GM23338 (cell line): ENCODE measurements at regions not wholly inside any gene's neighbourhood (a gene's known extent, or its start where the extent isn't known, plus 50 kb on each side); places are given as distances from the start of the nearest gene placed in this dataset.

Experiments
- ATAC-seq: fragments of 200-7000 bp; cut with Tn5 transposase; 3 replicates; pipeline ENCODE4 v1.9.1; 2020
- DNase-seq: peaks from one replicate; pipeline ENCODE4 v3.0.0-alpha.2; 2015; ENCODE audit warnings: low spot score
- H2AFZ ChIP-seq: fragments of 200-600 bp; sonication (generic); 2 replicates; pipeline ENCODE4 v1.8.0; 2016; ENCODE audit warnings: antibody characterized with exemption, mild to moderate bottlenecking, moderate library complexity
- H3F3A ChIP-seq: fragments of 200-600 bp; sonication (generic); replicated peaks from 2 replicates; pipeline ENCODE4 v1.8.0; 2017; ENCODE audit warnings: antibody characterized with exemption, mixed run types, low read depth
- H3K27ac ChIP-seq: fragments of 200-600 bp; sonication (generic); 2 replicates; pipeline ENCODE4 v1.6.1; 2016; ENCODE audit warnings: low read depth
- H3K27me3 ChIP-seq: fragments of 200-600 bp; sonication (generic); 2 replicates; pipeline ENCODE4 v1.8.0; 2016; ENCODE audit warnings: mild to moderate bottlenecking, mixed run types, moderate library complexity; ENCODE audit not compliant: insufficient read depth
- H3K36me3 ChIP-seq: fragments of 200-600 bp; sonication (generic); 2 replicates; pipeline ENCODE4 v1.8.0; 2016; ENCODE audit warnings: mild to moderate bottlenecking; ENCODE audit not compliant: insufficient read depth
- H3K4me1 ChIP-seq: fragments of 200-600 bp; sonication (generic); 2 replicates; pipeline ENCODE4 v1.8.0; 2016; ENCODE audit warnings: mild to moderate bottlenecking, moderate library complexity; ENCODE audit not compliant: insufficient read depth
- H3K4me2 ChIP-seq: fragments of 200-600 bp; sonication (generic); 2 replicates; pipeline ENCODE4 v1.7.1; 2017; ENCODE audit warnings: mixed run types
- H3K4me3 ChIP-seq: fragments of 200-600 bp; sonication (generic); 2 replicates; pipeline ENCODE4 v1.6.1; 2016; ENCODE audit warnings: mixed run types
- H3K79me2 ChIP-seq: fragments of 200-600 bp; sonication (generic); replicated peaks from 2 replicates; pipeline ENCODE4 v1.8.0; 2017; ENCODE audit warnings: mild to moderate bottlenecking; ENCODE audit not compliant: insufficient read depth
- H3K9me2 ChIP-seq: fragments of 200-600 bp; sonication (generic); 2 replicates; pipeline ENCODE4 v1.8.0; 2017; ENCODE audit not compliant: insufficient read depth
- H4K20me1 ChIP-seq: fragments of 200-600 bp; sonication (generic); replicated peaks from 2 replicates; pipeline ENCODE4 v1.8.0; 2017; ENCODE audit warnings: mild to moderate bottlenecking; ENCODE audit not compliant: insufficient read depth
- H3K27ac Mint-ChIP-seq: 2 replicates; pipeline ENCODE4 v1.8.0; 2020; ENCODE audit warnings: inconsistent platforms, mild to moderate bottlenecking, moderate library complexity, mixed read lengths
- H3K27me3 Mint-ChIP-seq: 3 replicates; pipeline ENCODE4 v1.8.0; 2022; ENCODE audit warnings: low read depth, mild to moderate bottlenecking, moderate library complexity, mixed read lengths, inconsistent platforms; ENCODE audit not compliant: insufficient read depth, poor library complexity
- H3K36me3 Mint-ChIP-seq: 3 replicates; pipeline ENCODE4 v1.8.0; 2021; ENCODE audit warnings: low read depth, mild to moderate bottlenecking, inconsistent platforms, moderate library complexity, mixed read lengths
- H3K4me1 Mint-ChIP-seq: 3 replicates; pipeline ENCODE4 v1.8.0; 2020; ENCODE audit warnings: mild to moderate bottlenecking, inconsistent platforms, mixed read lengths
- H3K4me3 Mint-ChIP-seq: 3 replicates; pipeline ENCODE4 v1.8.0; 2021; ENCODE audit warnings: moderate library complexity, mild to moderate bottlenecking, inconsistent platforms, mixed read lengths
- H3K9me3 Mint-ChIP-seq: 3 replicates; pipeline ENCODE4 v1.8.0; 2020; ENCODE audit warnings: moderate library complexity, mild to moderate bottlenecking, inconsistent platforms, mixed read lengths
- CREB1 ChIP-seq: fragments of 250-450 bp; sonication (Bioruptor Pico); IDR thresholded peaks from 2 replicates; pipeline ENCODE4 v1.5.0; 2020; ENCODE audit warnings: low read depth, mild to moderate bottlenecking, moderate library complexity
- EZH2 ChIP-seq: fragments of 200-600 bp; sonication (generic); IDR thresholded peaks from one replicate; pipeline ENCODE4 v1.8.0; 2017; ENCODE audit warnings: antibody characterized with exemption, mild to moderate bottlenecking, low read depth; ENCODE audit not compliant: unreplicated experiment
- EZH2phosphoT487 ChIP-seq: fragments of 200-600 bp; sonication (generic); IDR thresholded peaks from one replicate; pipeline ENCODE4 v1.8.1; 2018; ENCODE audit warnings: antibody characterized with exemption; ENCODE audit not compliant: unreplicated experiment
- JUNB ChIP-seq: IDR thresholded peaks from one replicate; pipeline ENCODE4 v1.6.1; 2016; ENCODE audit warnings: antibody characterized with exemption; ENCODE audit not compliant: unreplicated experiment
- NANOG ChIP-seq: IDR thresholded peaks from 2 replicates; pipeline ENCODE4 v1.6.1; 2016; ENCODE audit warnings: antibody characterized with exemption, borderline replicate concordance
- POLR2AphosphoS5 ChIP-seq: IDR thresholded peaks from 2 replicates; pipeline ENCODE4 v1.6.1; 2016; ENCODE audit warnings: antibody characterized with exemption, low read depth
- STAT1 ChIP-seq: IDR thresholded peaks from one replicate; pipeline ENCODE4 v1.6.1; 2016; ENCODE audit warnings: antibody characterized with exemption; ENCODE audit not compliant: unreplicated experiment
- ZNF114 ChIP-seq: fragments of 250-450 bp; sonication (Bioruptor Pico); IDR thresholded peaks from 2 replicates; pipeline ENCODE4 v1.5.0; 2020; ENCODE audit warnings: mild to moderate bottlenecking, moderate library complexity
- ZNF331 ChIP-seq: fragments of 250-450 bp; sonication (Bioruptor Pico); IDR thresholded peaks from 2 replicates; pipeline ENCODE4 v1.5.0; 2020; ENCODE audit warnings: low read depth, mild to moderate bottlenecking, moderate library complexity
- TF ChIP-seq, protein P1 (sequence below): IDR thresholded peaks from one replicate; pipeline ENCODE4 v1.6.1; 2018; ENCODE audit warnings: antibody characterized with exemption; ENCODE audit not compliant: unreplicated experiment
- TF ChIP-seq, protein P2 (sequence below): fragments of 250-450 bp; sonication (Bioruptor Pico); IDR thresholded peaks from 2 replicates; pipeline ENCODE4 v1.5.0; 2020; ENCODE audit warnings: mild to moderate bottlenecking, moderate library complexity
- TF ChIP-seq, protein P3 (sequence below): IDR thresholded peaks from 2 replicates; pipeline ENCODE4 v1.6.1; 2016; ENCODE audit warnings: antibody characterized with exemption
- TF ChIP-seq, protein P4 (sequence below), 2 experiments: fragments of 200-600 bp in 1 of 2; sonication (generic) in 1 of 2; conservative IDR thresholded peaks; 2 replicates each; pipeline versions ENCODE4 v1.5.1 to v1.6.1; 2016 to 2017; ENCODE audit warnings: antibody characterized with exemption in 2 of 2, low read depth in 2 of 2, mild to moderate bottlenecking in 2 of 2, moderate library complexity in 1 of 2

DNA sequence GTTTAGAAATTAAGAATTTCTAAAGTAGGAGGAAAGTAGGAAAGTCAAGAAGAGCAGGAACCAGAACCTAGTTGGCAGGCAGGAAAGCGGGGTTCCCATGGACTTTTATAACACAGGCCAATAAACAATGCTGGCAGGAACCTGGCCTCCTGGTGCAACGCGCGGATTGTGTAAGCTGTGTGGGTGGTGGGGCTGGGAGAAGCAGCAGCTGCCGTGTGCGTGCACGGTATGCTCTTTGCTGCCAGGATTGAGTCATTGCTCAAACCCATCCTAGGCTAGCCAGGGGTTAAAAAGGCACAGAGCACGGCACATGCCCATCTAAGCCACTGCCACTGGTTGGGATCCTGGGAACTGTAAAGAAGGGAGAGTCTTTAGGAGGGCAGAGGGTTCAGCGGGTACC is 209.9 kb upstream of the RGMA start:
- peaks cover 17% of the 10 kb centered on the region for H3K4me1 Mint-ChIP-seq
- H3K27ac ChIP-seq, result no peak overlapping the region
- no peak overlapping the region for H3K4me2 ChIP-seq
- peaks cover 4% of the 10 kb centered on the region for H3K27me3 Mint-ChIP-seq
- H3K4me3 ChIP-seq, result no peak overlapping the region
- H3K4me1 ChIP-seq, result peaks cover 8% of the 10 kb centered on the region
- no peaks in the 10 kb centered on the region for H3K36me3 ChIP-seq
- no peak overlapping the region for H3K27ac Mint-ChIP-seq
- no peak overlapping the region for H3K4me3 Mint-ChIP-seq
- H3K9me3 Mint-ChIP-seq, result no peaks in the 10 kb centered on the region; the same call in 2 of the 3 replicates
- DNase-seq, result no peak
- no peaks in the 10 kb centered on the region for H3F3A ChIP-seq
- TF ChIP-seq CREB1, result no peak
- TF ChIP-seq, protein P1, sequence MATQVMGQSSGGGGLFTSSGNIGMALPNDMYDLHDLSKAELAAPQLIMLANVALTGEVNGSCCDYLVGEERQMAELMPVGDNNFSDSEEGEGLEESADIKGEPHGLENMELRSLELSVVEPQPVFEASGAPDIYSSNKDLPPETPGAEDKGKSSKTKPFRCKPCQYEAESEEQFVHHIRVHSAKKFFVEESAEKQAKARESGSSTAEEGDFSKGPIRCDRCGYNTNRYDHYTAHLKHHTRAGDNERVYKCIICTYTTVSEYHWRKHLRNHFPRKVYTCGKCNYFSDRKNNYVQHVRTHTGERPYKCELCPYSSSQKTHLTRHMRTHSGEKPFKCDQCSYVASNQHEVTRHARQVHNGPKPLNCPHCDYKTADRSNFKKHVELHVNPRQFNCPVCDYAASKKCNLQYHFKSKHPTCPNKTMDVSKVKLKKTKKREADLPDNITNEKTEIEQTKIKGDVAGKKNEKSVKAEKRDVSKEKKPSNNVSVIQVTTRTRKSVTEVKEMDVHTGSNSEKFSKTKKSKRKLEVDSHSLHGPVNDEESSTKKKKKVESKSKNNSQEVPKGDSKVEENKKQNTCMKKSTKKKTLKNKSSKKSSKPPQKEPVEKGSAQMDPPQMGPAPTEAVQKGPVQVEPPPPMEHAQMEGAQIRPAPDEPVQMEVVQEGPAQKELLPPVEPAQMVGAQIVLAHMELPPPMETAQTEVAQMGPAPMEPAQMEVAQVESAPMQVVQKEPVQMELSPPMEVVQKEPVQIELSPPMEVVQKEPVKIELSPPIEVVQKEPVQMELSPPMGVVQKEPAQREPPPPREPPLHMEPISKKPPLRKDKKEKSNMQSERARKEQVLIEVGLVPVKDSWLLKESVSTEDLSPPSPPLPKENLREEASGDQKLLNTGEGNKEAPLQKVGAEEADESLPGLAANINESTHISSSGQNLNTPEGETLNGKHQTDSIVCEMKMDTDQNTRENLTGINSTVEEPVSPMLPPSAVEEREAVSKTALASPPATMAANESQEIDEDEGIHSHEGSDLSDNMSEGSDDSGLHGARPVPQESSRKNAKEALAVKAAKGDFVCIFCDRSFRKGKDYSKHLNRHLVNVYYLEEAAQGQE, result no peak
- TF ChIP-seq JUNB, result no peak
- TF ChIP-seq ZNF114, result no peak
- TF ChIP-seq STAT1, result no peak
- TF ChIP-seq POLR2AphosphoS5, result no peak
- no peak for TF ChIP-seq EZH2
- TF ChIP-seq, protein P2, sequence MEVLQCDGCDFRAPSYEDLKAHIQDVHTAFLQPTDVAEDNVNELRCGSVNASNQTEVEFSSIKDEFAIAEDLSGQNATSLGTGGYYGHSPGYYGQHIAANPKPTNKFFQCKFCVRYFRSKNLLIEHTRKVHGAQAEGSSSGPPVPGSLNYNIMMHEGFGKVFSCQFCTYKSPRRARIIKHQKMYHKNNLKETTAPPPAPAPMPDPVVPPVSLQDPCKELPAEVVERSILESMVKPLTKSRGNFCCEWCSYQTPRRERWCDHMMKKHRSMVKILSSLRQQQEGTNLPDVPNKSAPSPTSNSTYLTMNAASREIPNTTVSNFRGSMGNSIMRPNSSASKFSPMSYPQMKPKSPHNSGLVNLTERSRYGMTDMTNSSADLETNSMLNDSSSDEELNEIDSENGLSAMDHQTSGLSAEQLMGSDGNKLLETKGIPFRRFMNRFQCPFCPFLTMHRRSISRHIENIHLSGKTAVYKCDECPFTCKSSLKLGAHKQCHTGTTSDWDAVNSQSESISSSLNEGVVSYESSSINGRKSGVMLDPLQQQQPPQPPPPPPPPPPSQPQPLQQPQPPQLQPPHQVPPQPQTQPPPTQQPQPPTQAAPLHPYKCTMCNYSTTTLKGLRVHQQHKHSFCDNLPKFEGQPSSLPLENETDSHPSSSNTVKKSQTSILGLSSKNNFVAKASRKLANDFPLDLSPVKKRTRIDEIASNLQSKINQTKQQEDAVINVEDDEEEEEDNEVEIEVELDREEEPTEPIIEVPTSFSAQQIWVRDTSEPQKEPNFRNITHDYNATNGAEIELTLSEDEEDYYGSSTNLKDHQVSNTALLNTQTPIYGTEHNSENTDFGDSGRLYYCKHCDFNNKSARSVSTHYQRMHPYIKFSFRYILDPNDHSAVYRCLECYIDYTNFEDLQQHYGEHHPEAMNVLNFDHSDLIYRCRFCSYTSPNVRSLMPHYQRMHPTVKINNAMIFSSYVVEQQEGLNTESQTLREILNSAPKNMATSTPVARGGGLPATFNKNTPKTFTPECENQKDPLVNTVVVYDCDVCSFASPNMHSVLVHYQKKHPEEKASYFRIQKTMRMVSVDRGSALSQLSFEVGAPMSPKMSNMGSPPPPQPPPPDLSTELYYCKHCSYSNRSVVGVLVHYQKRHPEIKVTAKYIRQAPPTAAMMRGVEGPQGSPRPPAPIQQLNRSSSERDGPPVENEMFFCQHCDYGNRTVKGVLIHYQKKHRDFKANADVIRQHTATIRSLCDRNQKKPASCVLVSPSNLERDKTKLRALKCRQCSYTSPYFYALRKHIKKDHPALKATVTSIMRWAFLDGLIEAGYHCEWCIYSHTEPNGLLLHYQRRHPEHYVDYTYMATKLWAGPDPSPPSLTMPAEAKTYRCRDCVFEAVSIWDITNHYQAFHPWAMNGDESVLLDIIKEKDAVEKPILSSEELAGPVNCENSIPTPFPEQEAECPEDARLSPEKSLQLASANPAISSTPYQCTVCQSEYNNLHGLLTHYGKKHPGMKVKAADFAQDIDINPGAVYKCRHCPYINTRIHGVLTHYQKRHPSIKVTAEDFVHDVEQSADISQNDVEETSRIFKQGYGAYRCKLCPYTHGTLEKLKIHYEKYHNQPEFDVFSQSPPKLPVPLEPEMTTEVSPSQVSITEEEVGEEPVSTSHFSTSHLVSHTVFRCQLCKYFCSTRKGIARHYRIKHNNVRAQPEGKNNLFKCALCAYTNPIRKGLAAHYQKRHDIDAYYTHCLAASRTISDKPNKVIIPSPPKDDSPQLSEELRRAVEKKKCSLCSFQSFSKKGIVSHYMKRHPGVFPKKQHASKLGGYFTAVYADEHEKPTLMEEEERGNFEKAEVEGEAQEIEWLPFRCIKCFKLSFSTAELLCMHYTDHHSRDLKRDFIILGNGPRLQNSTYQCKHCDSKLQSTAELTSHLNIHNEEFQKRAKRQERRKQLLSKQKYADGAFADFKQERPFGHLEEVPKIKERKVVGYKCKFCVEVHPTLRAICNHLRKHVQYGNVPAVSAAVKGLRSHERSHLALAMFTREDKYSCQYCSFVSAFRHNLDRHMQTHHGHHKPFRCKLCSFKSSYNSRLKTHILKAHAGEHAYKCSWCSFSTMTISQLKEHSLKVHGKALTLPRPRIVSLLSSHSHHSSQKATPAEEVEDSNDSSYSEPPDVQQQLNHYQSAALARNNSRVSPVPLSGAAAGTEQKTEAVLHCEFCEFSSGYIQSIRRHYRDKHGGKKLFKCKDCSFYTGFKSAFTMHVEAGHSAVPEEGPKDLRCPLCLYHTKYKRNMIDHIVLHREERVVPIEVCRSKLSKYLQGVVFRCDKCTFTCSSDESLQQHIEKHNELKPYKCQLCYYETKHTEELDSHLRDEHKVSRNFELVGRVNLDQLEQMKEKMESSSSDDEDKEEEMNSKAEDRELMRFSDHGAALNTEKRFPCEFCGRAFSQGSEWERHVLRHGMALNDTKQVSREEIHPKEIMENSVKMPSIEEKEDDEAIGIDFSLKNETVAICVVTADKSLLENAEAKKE (CRISPR knock-in tag), result no peak
- no peak for TF ChIP-seq EZH2phosphoT487
- TF ChIP-seq, protein P3, sequence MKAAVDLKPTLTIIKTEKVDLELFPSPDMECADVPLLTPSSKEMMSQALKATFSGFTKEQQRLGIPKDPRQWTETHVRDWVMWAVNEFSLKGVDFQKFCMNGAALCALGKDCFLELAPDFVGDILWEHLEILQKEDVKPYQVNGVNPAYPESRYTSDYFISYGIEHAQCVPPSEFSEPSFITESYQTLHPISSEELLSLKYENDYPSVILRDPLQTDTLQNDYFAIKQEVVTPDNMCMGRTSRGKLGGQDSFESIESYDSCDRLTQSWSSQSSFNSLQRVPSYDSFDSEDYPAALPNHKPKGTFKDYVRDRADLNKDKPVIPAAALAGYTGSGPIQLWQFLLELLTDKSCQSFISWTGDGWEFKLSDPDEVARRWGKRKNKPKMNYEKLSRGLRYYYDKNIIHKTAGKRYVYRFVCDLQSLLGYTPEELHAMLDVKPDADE, result no peak
- TF ChIP-seq, protein P4, sequence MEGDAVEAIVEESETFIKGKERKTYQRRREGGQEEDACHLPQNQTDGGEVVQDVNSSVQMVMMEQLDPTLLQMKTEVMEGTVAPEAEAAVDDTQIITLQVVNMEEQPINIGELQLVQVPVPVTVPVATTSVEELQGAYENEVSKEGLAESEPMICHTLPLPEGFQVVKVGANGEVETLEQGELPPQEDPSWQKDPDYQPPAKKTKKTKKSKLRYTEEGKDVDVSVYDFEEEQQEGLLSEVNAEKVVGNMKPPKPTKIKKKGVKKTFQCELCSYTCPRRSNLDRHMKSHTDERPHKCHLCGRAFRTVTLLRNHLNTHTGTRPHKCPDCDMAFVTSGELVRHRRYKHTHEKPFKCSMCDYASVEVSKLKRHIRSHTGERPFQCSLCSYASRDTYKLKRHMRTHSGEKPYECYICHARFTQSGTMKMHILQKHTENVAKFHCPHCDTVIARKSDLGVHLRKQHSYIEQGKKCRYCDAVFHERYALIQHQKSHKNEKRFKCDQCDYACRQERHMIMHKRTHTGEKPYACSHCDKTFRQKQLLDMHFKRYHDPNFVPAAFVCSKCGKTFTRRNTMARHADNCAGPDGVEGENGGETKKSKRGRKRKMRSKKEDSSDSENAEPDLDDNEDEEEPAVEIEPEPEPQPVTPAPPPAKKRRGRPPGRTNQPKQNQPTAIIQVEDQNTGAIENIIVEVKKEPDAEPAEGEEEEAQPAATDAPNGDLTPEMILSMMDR (conservative IDR thresholded peaks at IDR 0.05; ENCODE audit: low read depth in 2 of 2), result no peak
- no peak for TF ChIP-seq NANOG
- no peak for TF ChIP-seq ZNF331
- no peaks in the 10 kb centered on the region for H3K79me2 ChIP-seq
- no peaks in the 10 kb centered on the region for H3K9me2 ChIP-seq
- no peak for ATAC-seq
- H3K36me3 Mint-ChIP-seq, result no peaks in the 10 kb centered on the region; the same call in 2 of the 3 replicates
- no peaks in the 10 kb centered on the region for H3K27me3 ChIP-seq
- no peaks in the 10 kb centered on the region for H4K20me1 ChIP-seq
- no peak overlapping the region for H2AFZ ChIP-seq
